GM13976 (cell line): ENCODE measurements at regions not wholly inside any gene's neighbourhood (a gene's known extent, or its start where the extent isn't known, plus 50 kb on each side); places are given as distances from the start of the nearest gene placed in this dataset.

Experiments used
- DNase-seq: peaks from one replicate; pipeline ENCODE4 v3.0.0; 2012; ENCODE audit warnings: low spot score
- CTCF ChIP-seq: IDR thresholded peaks from 2 replicates; pipeline ENCODE4 v1.5.1; 2012; ENCODE audit warnings: borderline replicate concordance, mild to moderate bottlenecking; ENCODE audit not compliant: insufficient read depth; ENCODE audit errors: extremely low read depth, missing control alignments, control extremely low read depth
- in situ Hi-C: fragments of 300-500 bp; cut with MboI; formaldehyde crosslinking; loops from one replicate; pipeline ENCODE4 v1.12.0; 2022; ENCODE audit warnings: low sequenced_read_pairs, mixed read lengths, inconsistent platforms; ENCODE audit not compliant: unreplicated experiment

DNA sequence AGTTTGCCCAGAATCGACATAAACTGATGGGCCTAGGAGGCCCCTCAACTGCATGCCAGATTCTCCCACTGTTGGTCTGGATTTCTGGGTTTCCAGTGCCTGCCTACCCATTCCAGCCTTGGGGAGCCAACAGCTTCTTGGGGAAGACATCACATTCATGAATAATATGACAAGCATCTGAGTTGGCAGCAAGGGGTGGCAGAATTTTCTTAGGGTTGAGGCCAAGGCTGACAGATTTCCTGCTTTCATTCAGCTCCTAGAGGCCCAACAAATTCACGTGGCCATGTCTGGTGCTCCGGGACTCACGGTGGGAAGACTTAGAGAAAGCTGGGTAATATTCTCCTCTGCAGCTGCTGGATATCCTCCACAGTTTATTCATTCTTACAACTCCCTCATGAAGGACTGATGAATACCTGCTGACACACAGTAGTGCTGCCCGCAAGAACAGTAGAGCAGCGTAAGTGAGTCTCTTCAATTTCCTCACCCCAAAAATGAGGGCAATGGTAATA is 305.0 kb upstream of the TNC start:
- in situ Hi-C loops: no loop called here
- DNase-seq: no peak
- TF ChIP-seq CTCF: no peak

GRCh38 chr9:115423646-115424045 is 305.7 kb upstream of the TNC start:
- no peak for DNase-seq
- in situ Hi-C loops: no loop called here
- TF ChIP-seq CTCF: no peak

DNA sequence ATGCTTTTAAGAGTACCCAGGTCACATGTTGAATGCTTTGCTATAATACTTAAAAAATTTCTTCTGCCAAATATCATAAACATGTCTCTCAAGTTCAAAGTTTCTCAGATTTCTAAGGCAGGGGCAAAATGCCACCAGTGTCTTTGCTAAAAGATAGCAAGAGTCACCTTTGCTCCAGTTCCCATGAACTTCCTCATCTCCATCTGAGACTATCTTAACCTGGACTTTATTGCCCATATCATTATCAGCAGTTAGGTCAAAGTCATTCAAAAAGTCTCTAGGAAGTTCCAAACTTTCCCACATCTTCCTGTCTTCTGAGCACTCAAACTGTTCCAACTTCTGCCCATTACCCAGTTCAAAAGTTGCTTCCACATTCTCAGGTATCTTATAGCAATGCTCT is 307.6 kb upstream of the TNC start:
- in situ Hi-C loops: no loop called here
- DNase-seq: no peak
- no peak for TF ChIP-seq CTCF

DNA sequence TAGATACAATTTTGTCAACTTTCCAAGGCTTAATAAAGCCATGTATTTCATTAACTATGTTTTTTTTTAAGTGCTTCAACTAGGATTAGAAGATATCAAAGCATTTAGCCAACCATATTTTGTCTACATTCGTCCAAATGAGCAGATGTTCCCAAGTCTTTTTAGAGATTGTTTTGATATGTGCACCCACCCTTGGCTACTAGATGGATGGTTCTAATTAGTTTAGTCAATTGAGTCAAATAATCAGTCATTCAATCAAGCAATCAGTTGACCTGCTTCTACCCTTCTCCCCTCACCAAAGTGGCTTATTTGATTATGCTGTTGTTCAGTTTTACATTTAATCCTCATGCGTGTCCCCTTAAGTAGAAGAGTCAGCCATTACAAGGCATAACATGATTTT is 319.5 kb upstream of the TNC start:
- DNase-seq: no peak
- no peak for TF ChIP-seq CTCF
- in situ Hi-C loops: no loop called here

DNA sequence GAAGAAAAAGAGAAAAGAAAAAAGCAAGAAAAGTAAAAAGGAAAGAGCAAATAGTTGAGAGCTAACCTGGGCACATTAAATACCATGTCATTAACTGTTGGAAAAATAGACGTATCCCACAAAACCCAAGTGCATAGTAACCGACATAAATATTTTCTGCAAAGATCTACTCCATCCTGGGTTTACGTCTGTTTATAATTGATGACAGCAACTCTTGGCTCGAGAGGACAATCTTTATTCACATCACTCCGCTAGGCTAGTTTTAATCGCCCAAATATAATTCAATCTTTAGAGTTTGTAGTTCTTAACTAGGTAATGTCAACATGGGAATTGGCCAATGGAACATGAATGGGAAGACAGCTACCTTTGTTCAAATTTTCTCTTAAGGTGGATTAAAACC is 321.7 kb upstream of the TNC start:
- DNase-seq: no peak
- in situ Hi-C loops: no loop called here
- no peak for TF ChIP-seq CTCF

DNA sequence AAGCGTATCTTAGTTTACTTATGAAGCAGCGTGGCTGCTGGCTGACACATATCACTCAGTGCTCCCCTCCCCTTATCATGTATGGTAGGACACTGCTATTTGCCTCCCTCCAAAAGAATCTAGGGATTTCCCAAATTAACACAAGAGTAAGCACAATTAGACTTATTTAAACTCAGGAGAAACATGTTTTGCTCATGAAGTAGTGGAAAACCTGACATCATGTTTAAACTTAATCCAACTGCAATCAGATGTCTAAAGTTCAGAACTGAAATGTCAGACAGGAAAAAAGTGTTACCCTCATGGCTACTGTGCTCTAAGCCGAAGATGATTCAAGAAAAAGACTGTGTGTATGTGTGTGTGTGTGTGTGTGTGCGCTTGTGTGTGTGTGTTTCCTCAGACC is 324.1 kb upstream of the TNC start:
- DNase-seq: no peak
- in situ Hi-C loops: no loop called here
- TF ChIP-seq CTCF: no peak

GRCh38 chr9:115443890-115444289 is 325.9 kb upstream of the TNC start:
- DNase-seq: no peak
- TF ChIP-seq CTCF: no peak
- in situ Hi-C loops: no loop called here
